GM12892 (cell line): ENCODE measurements at regions not wholly inside any gene's neighbourhood (a gene's known extent, or its start where the extent isn't known, plus 50 kb on each side); places are given as distances from the start of the nearest gene placed in this dataset.

Experiments used
- POLR2A ChIP-seq: IDR thresholded peaks from 2 replicates; pipeline ENCODE4 v1.6.1; 2011; ENCODE audit warnings: low read depth, low read length, control low read depth
- POLR2AphosphoS5 ChIP-seq: IDR thresholded peaks from 2 replicates; pipeline ENCODE4 v1.6.1; 2011; ENCODE audit warnings: low read depth, low read length, control low read depth
- TAF1 ChIP-seq: IDR thresholded peaks from 2 replicates; pipeline ENCODE4 v1.6.1; 2011; ENCODE audit warnings: low read depth, mild to moderate bottlenecking, control low read depth, low read length, borderline replicate concordance

GRCh38 chr7:24137338-24137737 is 146.7 kb upstream of the NPY start:
- no peak for TF ChIP-seq POLR2A
- TF ChIP-seq POLR2AphosphoS5 = no peak
- TF ChIP-seq TAF1 = no peak
